Karpas-422 (cell line): ENCODE measurements at regions not wholly inside any gene's neighbourhood (a gene's known extent, or its start where the extent isn't known, plus 50 kb on each side); places are given as distances from the start of the nearest gene placed in this dataset.
"Not testable (repeated sequence)": the region's sequence is repeated elsewhere in the genome, so short reads cannot be mapped to it uniquely, and the experiment has no call there.

Source experiments
- DNase-seq: peaks from one replicate; pipeline ENCODE4 v3.0.0-alpha.2; 2015
- H2AFZ ChIP-seq: fragments of 200-600 bp; sonication (generic); 2 replicates; pipeline ENCODE4 v1.6.1; 2014; ENCODE audit warnings: antibody characterized with exemption, low read length, mixed read lengths
- H3K27ac ChIP-seq: fragments of 200-600 bp; sonication (generic); 2 replicates; pipeline ENCODE4 v1.5.1; 2014; ENCODE audit warnings: mild to moderate bottlenecking, low read length, moderate library complexity
- H3K27me3 ChIP-seq: fragments of 200-600 bp; sonication (generic); 2 replicates; pipeline ENCODE4 v1.6.1; 2014; ENCODE audit warnings: low read length, mixed read lengths
- H3K36me3 ChIP-seq: fragments of 200-600 bp; sonication (generic); 2 replicates; pipeline ENCODE4 v1.6.1; 2014; ENCODE audit warnings: low read length, mixed read lengths; ENCODE audit not compliant: insufficient read depth
- H3K4me1 ChIP-seq: fragments of 200-600 bp; sonication (generic); 2 replicates; pipeline ENCODE4 v1.6.1; 2014; ENCODE audit warnings: mild to moderate bottlenecking, low read length, mixed read lengths
- H3K4me2 ChIP-seq: fragments of 200-600 bp; sonication (generic); 2 replicates; pipeline ENCODE4 v1.6.1; 2014; ENCODE audit warnings: low read length, low read depth, mild to moderate bottlenecking; ENCODE audit not compliant: poor library complexity, severe bottlenecking
- H3K4me3 ChIP-seq: fragments of 200-600 bp; sonication (generic); 2 replicates; pipeline ENCODE4 v1.5.1; 2014; ENCODE audit warnings: mild to moderate bottlenecking, antibody characterized with exemption, low read length, mixed read lengths
- H3K79me2 ChIP-seq: fragments of 200-600 bp; sonication (generic); 2 replicates; pipeline ENCODE4 v1.6.1; 2014; ENCODE audit warnings: mild to moderate bottlenecking, low read length, mixed read lengths
- H3K9ac ChIP-seq: fragments of 200-600 bp; sonication (generic); 2 replicates; pipeline ENCODE4 v1.6.0; 2014; ENCODE audit warnings: low read length
- H3K9me2 ChIP-seq: fragments of 200-600 bp; sonication (generic), shearing (Covaris generic); replicated peaks from 2 replicates; pipeline ENCODE4 v1.6.0; 2014; ENCODE audit warnings: mild to moderate bottlenecking, low read length, moderate library complexity; ENCODE audit not compliant: insufficient read depth
- H3K9me3 ChIP-seq: fragments of 300-700, 200-600 bp; sonication (generic); 2 replicates; pipeline ENCODE4 v1.6.1; 2014; ENCODE audit warnings: low read length, mixed read lengths
- H4K20me1 ChIP-seq: fragments of 200-600 bp; sonication (generic); 2 replicates; pipeline ENCODE4 v1.6.1; 2014; ENCODE audit warnings: mild to moderate bottlenecking, antibody characterized with exemption, low read length, low read depth; ENCODE audit not compliant: insufficient read depth

- Histone ChIP-seq H3K27ac (no peak overlapping the region), H3K9me3 (no peaks in the 10 kb centered on the region), H3K79me2 (no peaks in the 10 kb centered on the region), H3K4me3 (no peak overlapping the region), H3K9ac (no peak overlapping the region), H2AFZ (no peak overlapping the region), H3K9me2 (no peaks in the 10 kb centered on the region), H4K20me1 (no peaks in the 10 kb centered on the region), H3K4me2 (no peak overlapping the region), H3K36me3 (no peaks in the 10 kb centered on the region), H3K4me1 (no peaks in the 10 kb centered on the region), H3K27me3 (no peaks in the 10 kb centered on the region)
- peak; percentile 90 for DNase-seq
Observed at GRCh38 chr9:78439190-78439865, 142.4 kb downstream of the PSAT1 start.

GRCh38 chr9:78439866-78440830 lies 143.2 kb downstream of the PSAT1 start:
- H3K9me2 ChIP-seq: no peaks in the 10 kb centered on the region
- no peaks in the 10 kb centered on the region for H3K4me1 ChIP-seq
- H3K27me3 ChIP-seq: no peaks in the 10 kb centered on the region
- H4K20me1 ChIP-seq: no peaks in the 10 kb centered on the region
- H2AFZ ChIP-seq: no peak overlapping the region
- no peaks in the 10 kb centered on the region for H3K79me2 ChIP-seq
- no peaks in the 10 kb centered on the region for H3K9me3 ChIP-seq
- H3K27ac ChIP-seq: no peak overlapping the region
- no peak for DNase-seq
- no peak overlapping the region for H3K4me3 ChIP-seq
- no peak overlapping the region for H3K4me2 ChIP-seq
- no peaks in the 10 kb centered on the region for H3K36me3 ChIP-seq
- no peak overlapping the region for H3K9ac ChIP-seq

GRCh38 chr9:78441396-78441795 lies 144.5 kb downstream of the PSAT1 start:
- no peaks in the 10 kb centered on the region for H4K20me1 ChIP-seq
- H3K9me3 ChIP-seq: no peaks in the 10 kb centered on the region
- H3K9me2 ChIP-seq: no peaks in the 10 kb centered on the region
- H2AFZ ChIP-seq: no peak overlapping the region
- H3K4me1 ChIP-seq: no peaks in the 10 kb centered on the region
- H3K4me2 ChIP-seq: no peak overlapping the region
- H3K27me3 ChIP-seq: no peaks in the 10 kb centered on the region
- H3K27ac ChIP-seq: no peak overlapping the region
- no peak overlapping the region for H3K4me3 ChIP-seq
- H3K79me2 ChIP-seq: no peaks in the 10 kb centered on the region
- DNase-seq: no peak
- H3K9ac ChIP-seq: no peak overlapping the region
- no peaks in the 10 kb centered on the region for H3K36me3 ChIP-seq

GRCh38 chr9:78441822-78442431 lies 145.0 kb downstream of the PSAT1 start:
- no peak overlapping the region for H3K27ac ChIP-seq
- no peak overlapping the region for H3K9ac ChIP-seq
- DNase-seq: no peak
- no peaks in the 10 kb centered on the region for H3K9me3 ChIP-seq
- no peak overlapping the region for H3K4me2 ChIP-seq
- no peak overlapping the region for H2AFZ ChIP-seq
- H3K9me2 ChIP-seq: no peaks in the 10 kb centered on the region
- H3K4me1 ChIP-seq: no peaks in the 10 kb centered on the region
- no peaks in the 10 kb centered on the region for H3K36me3 ChIP-seq
- H3K79me2 ChIP-seq: no peaks in the 10 kb centered on the region
- H3K27me3 ChIP-seq: no peaks in the 10 kb centered on the region
- no peaks in the 10 kb centered on the region for H4K20me1 ChIP-seq
- no peak overlapping the region for H3K4me3 ChIP-seq

GRCh38 chr9:78442577-78442976 lies 145.7 kb downstream of the PSAT1 start:
- not testable (repeated sequence) for H3K4me3 ChIP-seq, H3K4me2 ChIP-seq, H3K27ac ChIP-seq, H3K27me3 ChIP-seq, H3K79me2 ChIP-seq, DNase-seq, H3K4me1 ChIP-seq, H3K9me2 ChIP-seq, H3K9me3 ChIP-seq, H3K36me3 ChIP-seq, H4K20me1 ChIP-seq, H2AFZ ChIP-seq, H3K9ac ChIP-seq

GRCh38 chr9:78443946-78444345 lies 147.0 kb downstream of the PSAT1 start:
- Histone ChIP-seq H3K4me3 (no peak overlapping the region), H3K4me1 (no peaks in the 10 kb centered on the region), H3K27ac (no peak overlapping the region), H3K79me2 (no peaks in the 10 kb centered on the region), H3K27me3 (no peaks in the 10 kb centered on the region), H2AFZ (no peak overlapping the region), H3K36me3 (no peaks in the 10 kb centered on the region), H3K9me2 (no peaks in the 10 kb centered on the region), H3K9me3 (no peaks in the 10 kb centered on the region), H3K9ac (no peak overlapping the region), H4K20me1 (no peaks in the 10 kb centered on the region), H3K4me2 (no peak overlapping the region)
- DNase-seq: no peak

- no peak overlapping the region for H3K4me3 ChIP-seq
- no peaks in the 10 kb centered on the region for H3K9me2 ChIP-seq
- H4K20me1 ChIP-seq: no peaks in the 10 kb centered on the region
- H3K9me3 ChIP-seq: no peaks in the 10 kb centered on the region
- H3K4me2 ChIP-seq: no peak overlapping the region
- no peaks in the 10 kb centered on the region for H3K36me3 ChIP-seq
- H3K4me1 ChIP-seq: no peaks in the 10 kb centered on the region
- no peaks in the 10 kb centered on the region for H3K27me3 ChIP-seq
- H3K9ac ChIP-seq: no peak overlapping the region
- no peaks in the 10 kb centered on the region for H3K79me2 ChIP-seq
- H2AFZ ChIP-seq: no peak overlapping the region
- no peak overlapping the region for H3K27ac ChIP-seq
- no peak for DNase-seq
Observed at GRCh38 chr9:78448960-78449673, 152.2 kb downstream of the PSAT1 start.

- Histone ChIP-seq H3K4me2 (no peak overlapping the region), H3K27me3 (no peaks in the 10 kb centered on the region), H3K27ac (no peak overlapping the region), H3K36me3 (no peaks in the 10 kb centered on the region), H2AFZ (no peak overlapping the region), H3K9me3 (no peaks in the 10 kb centered on the region), H3K4me1 (no peaks in the 10 kb centered on the region), H3K9ac (no peak overlapping the region), H3K9me2 (no peaks in the 10 kb centered on the region), H4K20me1 (no peaks in the 10 kb centered on the region), H3K79me2 (no peaks in the 10 kb centered on the region), H3K4me3 (no peak overlapping the region)
- no peak for DNase-seq
Observed at GRCh38 chr9:78453450-78453849, 156.5 kb downstream of the PSAT1 start.
